Endothelial cell of umbilical vein (primary cell): ENCODE measurements at regions not wholly inside any gene's neighbourhood (a gene's known extent, or its start where the extent isn't known, plus 50 kb on each side); places are given as distances from the start of the nearest gene placed in this dataset.

Experiments
- BruUV-seq: library from RNA; stranded (reverse); fragments of 400-500 nt; replicated peaks from 2 replicates; lab custom pipeline; 2021; lab: Mats Ljungman, UMichigan
- CTCF ChIA-PET: fragments of 300-600, 350-600 bp; sonication (Branson Sonifier 250); formaldehyde crosslinking; loops from one replicate; lab custom pipeline; 2021; ENCODE audit warnings: antibody characterized with exemption, inconsistent platforms; lab: Charles Lee
- POLR2A ChIA-PET: fragments of 300-600, 350-600 bp; sonication (Branson Sonifier 250); formaldehyde crosslinking; loops from one replicate; lab custom pipeline; 2021; ENCODE audit warnings: antibody characterized with exemption, inconsistent platforms; lab: Charles Lee
- DNase-seq: peaks from one replicate; pipeline ENCODE4 v3.0.0-alpha.2; 2011; ENCODE audit warnings: low read depth, low spot score
- FAIRE-seq: peaks from 2 replicates; lab custom pipeline; 2011; peaks lifted over from hg19 to GRCh38; lab: Jason Lieb, UNC
- H2AFZ ChIP-seq: 2 replicates; pipeline ENCODE4 v1.6.0; 2012; ENCODE audit warnings: low read depth, low read length, control low read depth, inconsistent platforms
- H3K27ac ChIP-seq: 2 replicates; pipeline ENCODE4 v1.5.1; 2011; ENCODE audit warnings: low read depth, mild to moderate bottlenecking, control low read depth, low read length, moderate library complexity; ENCODE audit not compliant: insufficient read depth
- H3K27me3 ChIP-seq, 2 experiments: 2 replicates each; pipeline versions ENCODE4 v1.6.0 to v1.6.1; 2011; ENCODE audit warnings: low read length in 2 of 2, mixed read lengths in 1 of 2; ENCODE audit not compliant: control insufficient read depth in 2 of 2, insufficient read depth in 2 of 2
- H3K36me3 ChIP-seq, 2 experiments: 2 replicates in 1 of 2; 3 replicates in 1 of 2; pipeline ENCODE4 v1.5.1; 2011; ENCODE audit warnings: low read length in 2 of 2, mild to moderate bottlenecking in 1 of 2, moderate library complexity in 1 of 2; ENCODE audit not compliant: control insufficient read depth in 2 of 2, insufficient read depth in 2 of 2; ENCODE audit errors: extremely low read depth in 1 of 2
- H3K4me1 ChIP-seq: 3 replicates; pipeline ENCODE4 v1.5.1; 2011; ENCODE audit warnings: mild to moderate bottlenecking, low read length; ENCODE audit not compliant: control insufficient read depth, insufficient read depth; ENCODE audit errors: extremely low read depth
- H3K4me2 ChIP-seq: 2 replicates; pipeline ENCODE4 v1.6.1; 2011; ENCODE audit warnings: low read length, control low read depth, mixed read lengths; ENCODE audit not compliant: insufficient read depth
- H3K4me3 ChIP-seq, 3 experiments: fragments of 200-600 bp in 1 of 3; sonication (generic), shearing (Covaris generic) in 1 of 3; replicated peaks in 1 of 3; 2 replicates each; pipeline ENCODE4 v1.5.1; 2011 to 2016; ENCODE audit warnings: control low read depth in 3 of 3, low read length in 3 of 3, mild to moderate bottlenecking in 2 of 3, inconsistent platforms in 1 of 3, low read depth in 1 of 3, moderate library complexity in 1 of 3; ENCODE audit not compliant: insufficient read depth in 1 of 3
- H3K79me2 ChIP-seq: 2 replicates; pipeline ENCODE4 v1.6.0; 2012; ENCODE audit warnings: low read length, inconsistent platforms; ENCODE audit not compliant: control insufficient read depth, insufficient read depth
- H3K9ac ChIP-seq: replicated peaks from 2 replicates; pipeline ENCODE3; 2011; ENCODE audit warnings: low read length, control low read depth; ENCODE audit not compliant: insufficient read depth; ENCODE audit errors: extremely low read depth
- H3K9me1 ChIP-seq: replicated peaks from 3 replicates; pipeline ENCODE4 v1.6.0; 2011; ENCODE audit warnings: mild to moderate bottlenecking, low read length; ENCODE audit not compliant: control insufficient read depth, insufficient read depth; ENCODE audit errors: extremely low read depth
- H3K9me3 ChIP-seq: replicated peaks from 2 replicates; pipeline ENCODE4 v1.5.1; 2012; ENCODE audit warnings: low read length, inconsistent platforms; ENCODE audit not compliant: control insufficient read depth, insufficient read depth
- H4K20me1 ChIP-seq: replicated peaks from 2 replicates; pipeline ENCODE3; 2011; ENCODE audit warnings: mild to moderate bottlenecking, low read length; ENCODE audit not compliant: control insufficient read depth, insufficient read depth; ENCODE audit errors: extremely low read depth
- EZH2 ChIP-seq: IDR thresholded peaks from 2 replicates; pipeline ENCODE4 v1.6.1; 2012; ENCODE audit warnings: borderline replicate concordance, low read depth, mild to moderate bottlenecking, moderate library complexity, low read length, inconsistent platforms; ENCODE audit not compliant: severe bottlenecking
- GATA2 ChIP-seq: IDR thresholded peaks from 2 replicates; pipeline ENCODE4 v1.7.0; 2011; ENCODE audit warnings: low read depth, mild to moderate bottlenecking, moderate library complexity, mixed read lengths, low read length; ENCODE audit not compliant: insufficient read length, insufficient read depth
- JUN ChIP-seq: IDR thresholded peaks from 2 replicates; pipeline ENCODE4 v1.6.1; 2011; ENCODE audit warnings: borderline replicate concordance, low read depth; ENCODE audit not compliant: insufficient read length, insufficient read depth
- MAX ChIP-seq: IDR thresholded peaks from 2 replicates; pipeline ENCODE4 v1.6.1; 2011; ENCODE audit not compliant: insufficient read depth, insufficient read length
- MYC ChIP-seq: IDR thresholded peaks from one replicate; pipeline ENCODE4 v1.6.1; 2011; ENCODE audit warnings: mild to moderate bottlenecking, low read depth, low read length
- POLR2A ChIP-seq: IDR thresholded peaks from 2 replicates; pipeline ENCODE4 v1.6.1; 2012; ENCODE audit warnings: low read depth, mild to moderate bottlenecking, control low read depth, low read length
- POLR2AphosphoS5 ChIP-seq: IDR thresholded peaks from 2 replicates; pipeline ENCODE4 v1.6.1; 2012; ENCODE audit warnings: low read depth, mild to moderate bottlenecking, control low read depth, low read length, moderate library complexity; ENCODE audit not compliant: insufficient read depth
- dilution Hi-C: fragments of 300-500 bp; cut with MboI; formaldehyde crosslinking; loops from one replicate; pipeline ENCODE4 v1.15.0; 2019; ENCODE audit warnings: low sequenced_read_pairs; ENCODE audit not compliant: extremely low pct_ligation_motif_present
- intact Hi-C: fragments of 100-400 bp; cut with micrococcal nuclease; formaldehyde crosslinking; loops from one replicate; pipeline ENCODE4 v1.10.0; 2022
- TF ChIP-seq, protein P1 (sequence below), 2 donors: IDR thresholded peaks; 1 replicate in 1 of 2; 2 replicates in 1 of 2; pipeline ENCODE4 v1.5.1; 2011; ENCODE audit warnings: low read length in 2 of 2, mild to moderate bottlenecking in 2 of 2, moderate library complexity in 2 of 2, control low read depth in 1 of 2, inconsistent platforms in 1 of 2, low read depth in 1 of 2; ENCODE audit not compliant: insufficient read depth in 1 of 2; ENCODE audit errors: extremely low read depth in 1 of 2

DNA sequence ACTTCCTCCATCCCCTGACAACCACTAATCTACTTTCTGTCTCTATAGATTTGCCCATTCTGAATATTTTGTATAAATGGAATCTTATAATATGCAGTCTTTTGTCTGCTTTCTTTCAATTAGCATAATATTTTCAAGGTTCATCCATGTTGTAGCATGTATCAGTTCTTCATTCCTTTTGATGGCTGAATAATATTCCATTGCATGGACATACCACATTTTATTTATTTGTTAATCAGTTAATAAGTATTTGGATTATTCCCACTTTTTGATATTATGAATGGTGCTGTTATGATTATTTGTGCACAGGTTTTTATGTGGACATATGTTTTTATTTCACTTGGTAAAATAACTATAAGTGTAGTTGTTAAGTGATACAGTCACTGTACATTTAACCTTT lies 155.1 kb upstream of the WSCD2 start:
- no peak for FAIRE-seq
- H3K4me3 ChIP-seq: no peak overlapping the region
- TF ChIP-seq JUN (no peak), POLR2AphosphoS5 (no peak), EZH2 (no peak), GATA2 (no peak), POLR2A (no peak), MAX (no peak), MYC (no peak)
- TF ChIP-seq, protein P1, sequence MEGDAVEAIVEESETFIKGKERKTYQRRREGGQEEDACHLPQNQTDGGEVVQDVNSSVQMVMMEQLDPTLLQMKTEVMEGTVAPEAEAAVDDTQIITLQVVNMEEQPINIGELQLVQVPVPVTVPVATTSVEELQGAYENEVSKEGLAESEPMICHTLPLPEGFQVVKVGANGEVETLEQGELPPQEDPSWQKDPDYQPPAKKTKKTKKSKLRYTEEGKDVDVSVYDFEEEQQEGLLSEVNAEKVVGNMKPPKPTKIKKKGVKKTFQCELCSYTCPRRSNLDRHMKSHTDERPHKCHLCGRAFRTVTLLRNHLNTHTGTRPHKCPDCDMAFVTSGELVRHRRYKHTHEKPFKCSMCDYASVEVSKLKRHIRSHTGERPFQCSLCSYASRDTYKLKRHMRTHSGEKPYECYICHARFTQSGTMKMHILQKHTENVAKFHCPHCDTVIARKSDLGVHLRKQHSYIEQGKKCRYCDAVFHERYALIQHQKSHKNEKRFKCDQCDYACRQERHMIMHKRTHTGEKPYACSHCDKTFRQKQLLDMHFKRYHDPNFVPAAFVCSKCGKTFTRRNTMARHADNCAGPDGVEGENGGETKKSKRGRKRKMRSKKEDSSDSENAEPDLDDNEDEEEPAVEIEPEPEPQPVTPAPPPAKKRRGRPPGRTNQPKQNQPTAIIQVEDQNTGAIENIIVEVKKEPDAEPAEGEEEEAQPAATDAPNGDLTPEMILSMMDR (IDR thresholded peaks at IDR 0.05; ENCODE audit: extremely low read depth in 1 of 2, insufficient read depth in 1 of 2, low read depth in 1 of 2, low read length in 2 of 2): no peak
- H3K9me3 ChIP-seq: no peaks in the 10 kb centered on the region
- no peak overlapping the region for H3K4me2 ChIP-seq
- H2AFZ ChIP-seq: no peak overlapping the region
- H3K9ac ChIP-seq: no peak overlapping the region
- dilution Hi-C loops (no loop called here), intact Hi-C loops (no loop called here)
- H3K4me1 ChIP-seq: no peaks in the 10 kb centered on the region
- no peaks in the 10 kb centered on the region for H3K79me2 ChIP-seq
- H3K36me3 ChIP-seq: no peaks in the 10 kb centered on the region
- DNase-seq: no peak
- H3K27ac ChIP-seq: no peak overlapping the region
- no peaks in the 10 kb centered on the region for H3K9me1 ChIP-seq
- no peaks in the 10 kb centered on the region for H3K27me3 ChIP-seq
- BruUV-seq: no TSS peak
- H4K20me1 ChIP-seq: no peaks in the 10 kb centered on the region
- ChIA-PET CTCF (no interaction called here), POLR2A (no interaction called here)
